Spleen (tissue), 7 donors: ENCODE measurements at regions not wholly inside any gene's neighbourhood (a gene's known extent, or its start where the extent isn't known, plus 50 kb on each side); places are given as distances from the start of the nearest gene placed in this dataset.

Source experiments
- CTCF ChIP-seq, 11 experiments: fragments of 200-600 bp in 7 of 11; fragments of 450-650 bp in 4 of 11; sonication (generic) in 4 of 11; IDR thresholded peaks in 8 of 11; conservative IDR thresholded peaks in 3 of 11; 1 replicate in 7 of 11; 2 replicates in 4 of 11; pipeline versions ENCODE4 v1.4.0 to v1.8.0; 2016 to 2021; ENCODE audit warnings: antibody characterized with exemption in 11 of 11, inconsistent platforms in 4 of 11, mild to moderate bottlenecking in 1 of 11
- POLR2A ChIP-seq, 3 donors: fragments of 450-650 bp; IDR thresholded peaks; one replicate each; pipeline ENCODE4 v1.5.1; 2017; ENCODE audit warnings: antibody characterized with exemption in 3 of 3, mild to moderate bottlenecking in 1 of 3
- donor health status: DM: no; HTN: no; CAD: no; lungs with moderate emphysema.
- donor health status: DM: no; HTN: no; CAD: no.
- donor health status: DM: no; HTN: no; CAD: no.

GRCh38 chr21:24730661-24731060 is 876.6 kb downstream of the MRPL39 start:
- no peak for TF ChIP-seq CTCF (IDR thresholded peaks at IDR 0.05 in 8 of 11, conservative IDR thresholded peaks at IDR 0.05 in 3 of 11)
- no peak for TF ChIP-seq POLR2A (IDR thresholded peaks at IDR 0.05)
